HG03442 (cell line): ENCODE measurements at regions not wholly inside any gene's neighbourhood (a gene's known extent, or its start where the extent isn't known, plus 50 kb on each side); places are given as distances from the start of the nearest gene placed in this dataset.
"Not testable (repeated sequence)": the region's sequence is repeated elsewhere in the genome, so short reads cannot be mapped to it uniquely, and the experiment has no call there.

Source experiments
- ATAC-seq: cut with Tn5 transposase; IDR thresholded peaks from one replicate; pipeline ENCODE4 v1.9.1; 2021; ENCODE audit warnings: mild to moderate bottlenecking, moderate library complexity; ENCODE audit not compliant: unreplicated experiment

GRCh38 chr5:89695371-89695770, 714.2 kb downstream of the CETN3 start:
- no peak for ATAC-seq

- ATAC-seq = no peak
These were observed 715.5 kb downstream of the CETN3 start for GRCh38 chr5:89694026-89694550.

GRCh38 chr5:89690331-89690730, 719.2 kb downstream of the CETN3 start:
- no peak for ATAC-seq

- no peak for ATAC-seq
These were observed 723.3 kb downstream of the CETN3 start for GRCh38 chr5:89686081-89686765.

GRCh38 chr5:89676634-89677033, 732.9 kb downstream of the CETN3 start:
- ATAC-seq = no peak

- no peak for ATAC-seq
These were observed 736.5 kb downstream of the CETN3 start for GRCh38 chr5:89673019-89673418.

GRCh38 chr5:89668821-89669220, 740.7 kb downstream of the CETN3 start:
- ATAC-seq = no peak

- ATAC-seq = no peak
These were observed 747.1 kb downstream of the CETN3 start for GRCh38 chr5:89662499-89662898.

GRCh38 chr5:89638871-89639270, 755.9 kb upstream of the MEF2C start:
- ATAC-seq = no peak

GRCh38 chr5:89634176-89634575, 751.2 kb upstream of the MEF2C start:
- not testable (repeated sequence) for ATAC-seq

GRCh38 chr5:89630064-89630463, 747.1 kb upstream of the MEF2C start:
- not testable (repeated sequence) for ATAC-seq

GRCh38 chr5:89628876-89629635, 746.1 kb upstream of the MEF2C start:
- no peak for ATAC-seq

- no peak for ATAC-seq
These were observed 733.0 kb upstream of the MEF2C start for GRCh38 chr5:89615839-89616518.

- ATAC-seq = peak; percentile 99
These were observed 730.4 kb upstream of the MEF2C start for GRCh38 chr5:89613222-89613956.

- no peak for ATAC-seq
These were observed 724.1 kb upstream of the MEF2C start for GRCh38 chr5:89606939-89607534.

GRCh38 chr5:89604342-89604741, 721.4 kb upstream of the MEF2C start:
- no peak for ATAC-seq

- no peak for ATAC-seq
These were observed 718.9 kb upstream of the MEF2C start for GRCh38 chr5:89601880-89602279.

GRCh38 chr5:89597878-89598277, 714.9 kb upstream of the MEF2C start:
- ATAC-seq = no peak

- ATAC-seq = no peak
These were observed 713.8 kb upstream of the MEF2C start for GRCh38 chr5:89596821-89597220.

GRCh38 chr5:89595056-89595455, 712.1 kb upstream of the MEF2C start:
- no peak for ATAC-seq
